Ovary (tissue), 3 donors: ENCODE measurements at regions not wholly inside any gene's neighbourhood (a gene's known extent, or its start where the extent isn't known, plus 50 kb on each side); places are given as distances from the start of the nearest gene placed in this dataset.

ENCODE experiments used
- CTCF ChIP-seq, 3 donors: fragments of 450-650 bp in 2 of 3; fragments of 200-600 bp in 1 of 3; IDR thresholded peaks; one replicate each; pipeline versions ENCODE4 v1.5.1 to v1.8.0; 2016 to 2022; ENCODE audit warnings: antibody characterized with exemption in 3 of 3, mild to moderate bottlenecking in 1 of 3
- EP300 ChIP-seq: sonication (generic); formaldehyde crosslinking; IDR thresholded peaks from one replicate; pipeline ENCODE4 v1.6.1; 2017; ENCODE audit warnings: antibody characterized with exemption
- POLR2A ChIP-seq: fragments of 450-650 bp; IDR thresholded peaks from one replicate; pipeline ENCODE4 v1.6.1; 2017; ENCODE audit warnings: antibody characterized with exemption, mild to moderate bottlenecking, moderate library complexity
- donor health status: DM: no; HTN: no; CAD: no.

- TF ChIP-seq POLR2A (no peak), CTCF (IDR thresholded peaks at IDR 0.05) (no peak), EP300 (no peak)
Observed at GRCh38 chr4:59855630-59856352, 1344.3 kb upstream of the ADGRL3 start.
